ENCODE measurements at regions not wholly inside any gene's neighbourhood (a gene's known extent, or its start where the extent isn't known, plus 50 kb on each side); places are given as distances from the start of the nearest gene placed in this dataset.

- H3K4me1 ChIP-seq (ENCODE audit: insufficient read depth, low read length): no peaks in the 10 kb centered on the region
- no peaks in the 10 kb centered on the region for H3K79me2 ChIP-seq (ENCODE audit: insufficient read depth, low read length)
- DNase-seq (ENCODE audit: low spot score) (no peak), ATAC-seq (no peak), FAIRE-seq (no peak)
- in situ Hi-C loops (cut with HindIII; ENCODE audit: extremely low pct_ligation_motif_present, low pct_unique_long_range_greater_than_20kb): no loop called here
- ChIA-PET POLR2A (no interaction called here), CTCF (ENCODE audit: low intra/inter-chr PET ratio, low total read pairs) (no interaction called here)
- no peaks in the 10 kb centered on the region for H3K36me3 ChIP-seq (replicated peaks in 1 of 2; ENCODE audit: control insufficient read depth in 1 of 2, insufficient read depth in 2 of 2, low read length in 2 of 2)
- TF ChIP-seq PITX1 (CRISPR knock-in tag; IDR thresholded peaks at IDR 0.05) (no peak), NONO (IDR thresholded peaks at IDR 0.05) (no peak), NONO (CRISPR knock-in tag; conservative IDR thresholded peaks at IDR 0.05) (no peak), HOXA5 (CRISPR knock-in tag; IDR thresholded peaks at IDR 0.05) (no peak)
- no peak overlapping the region for H3K9ac ChIP-seq (ENCODE audit: insufficient read depth, low read depth, low read length)
- intact Hi-C loops (cut with micrococcal nuclease; ENCODE audit: unreplicated experiment): no loop called here
- H3K4me3 ChIP-seq (replicated peaks in 1 of 3; ENCODE audit: insufficient read depth in 1 of 3, low read depth in 2 of 3, low read length in 3 of 3): no peak overlapping the region
- H3K4me2 ChIP-seq (ENCODE audit: low read depth, low read length): no peak overlapping the region
- H4K20me1 ChIP-seq (ENCODE audit: insufficient read depth, low read length): no peaks in the 10 kb centered on the region
- WGBS (ENCODE audit: low lambda C conversion rate): 5% methylated on average over 1 of the region's 1 CpG
- BruUV-seq (replicated peaks): no TSS peak
- no peak overlapping the region for H2AFZ ChIP-seq (ENCODE audit: low read length)
- H3K9me3 ChIP-seq (ENCODE audit: low read length): peaks cover 79% of the 10 kb centered on the region
- H3K27me3 ChIP-seq (ENCODE audit: control insufficient read depth in 1 of 2, insufficient read depth in 2 of 2, low read length in 2 of 2): no peaks in the 10 kb centered on the region
- H3K27ac ChIP-seq (ENCODE audit: extremely low read length, insufficient read depth, low read length): no peak overlapping the region
Observed at GRCh38 chr15:97141360-97141759, 810.9 kb downstream of the NR2F2 start.

- CTCF ChIA-PET (ENCODE audit: low intra/inter-chr PET ratio, low total read pairs): no interaction called here
- no peak overlapping the region for H3K27ac ChIP-seq (ENCODE audit: extremely low read length, insufficient read depth, low read length)
- no peak overlapping the region for H3K4me3 ChIP-seq (replicated peaks in 1 of 3; ENCODE audit: insufficient read depth in 1 of 3, low read depth in 2 of 3, low read length in 3 of 3)
- WGBS (ENCODE audit: low lambda C conversion rate): 1% methylated on average over 2 of the region's 2 CpGs
- no peak overlapping the region for H3K4me2 ChIP-seq (ENCODE audit: low read depth, low read length)
- in situ Hi-C loops (cut with HindIII; ENCODE audit: extremely low pct_ligation_motif_present, low pct_unique_long_range_greater_than_20kb) (no loop called here), intact Hi-C loops (cut with micrococcal nuclease; ENCODE audit: unreplicated experiment) (no loop called here)
- H3K36me3 ChIP-seq (replicated peaks in 1 of 2; ENCODE audit: control insufficient read depth in 1 of 2, insufficient read depth in 2 of 2, low read length in 2 of 2): no peaks in the 10 kb centered on the region
- POLR2A ChIA-PET: no interaction called here
- H3K9me3 ChIP-seq (ENCODE audit: low read length): peaks cover 76% of the 10 kb centered on the region
- H3K27me3 ChIP-seq (ENCODE audit: control insufficient read depth in 1 of 2, insufficient read depth in 2 of 2, low read length in 2 of 2): no peaks in the 10 kb centered on the region
- FAIRE-seq (no peak), ATAC-seq (no peak), DNase-seq (ENCODE audit: low spot score) (no peak)
- no TSS peak for BruUV-seq (replicated peaks)
- H3K4me1 ChIP-seq (ENCODE audit: insufficient read depth, low read length): no peaks in the 10 kb centered on the region
- no peak overlapping the region for H2AFZ ChIP-seq (ENCODE audit: low read length)
- H4K20me1 ChIP-seq (ENCODE audit: insufficient read depth, low read length): no peaks in the 10 kb centered on the region
- H3K9ac ChIP-seq (ENCODE audit: insufficient read depth, low read depth, low read length): no peak overlapping the region
- no peaks in the 10 kb centered on the region for H3K79me2 ChIP-seq (ENCODE audit: insufficient read depth, low read length)
- TF ChIP-seq ZNF343 (CRISPR knock-in tag; IDR thresholded peaks at IDR 0.05): no peak
- no peak for TF ChIP-seq ATF5 (CRISPR knock-in tag; IDR thresholded peaks at IDR 0.05; ENCODE audit: low read depth)
- no peak for TF ChIP-seq ZNF850 (CRISPR knock-in tag; conservative IDR thresholded peaks at IDR 0.05)
- TF ChIP-seq ZBTB2 (CRISPR knock-in tag; IDR thresholded peaks at IDR 0.05; ENCODE audit: low read depth): no peak
- no peak for TF ChIP-seq ZNF34 (CRISPR knock-in tag; IDR thresholded peaks at IDR 0.05; ENCODE audit: borderline replicate concordance)
- no peak for TF ChIP-seq PHB2 (IDR thresholded peaks at IDR 0.05; ENCODE audit: partially characterized antibody)
- no peak for TF ChIP-seq ELF3 (CRISPR knock-in tag; IDR thresholded peaks at IDR 0.05)
- no peak for TF ChIP-seq ZNF142 (CRISPR knock-in tag; IDR thresholded peaks at IDR 0.05)
- no peak for TF ChIP-seq NR3C1 (CRISPR knock-in tag; IDR thresholded peaks at IDR 0.05)
Observed at GRCh38 chr15:97141871-97142270, 811.4 kb downstream of the NR2F2 start.

All from HepG2 (cell line).